H1 (cell line): ENCODE measurements at regions not wholly inside any gene's neighbourhood (a gene's known extent, or its start where the extent isn't known, plus 50 kb on each side); places are given as distances from the start of the nearest gene placed in this dataset.

Experiments used
- CTCF ChIA-PET: fragments of 300-600 bp; sonication (Branson Sonifier 250); formaldehyde crosslinking; loops from one replicate; lab custom pipeline; 2021; ENCODE audit not compliant: partially characterized antibody; lab: Charles Lee
- POLR2A ChIA-PET: fragments of 300-600 bp; sonication (Branson Sonifier 250); formaldehyde crosslinking; loops from one replicate; lab custom pipeline; 2021; ENCODE audit warnings: inconsistent platforms; ENCODE audit not compliant: partially characterized antibody; lab: Charles Lee
- DNase-seq, 2 experiments: peaks; one replicate each; pipeline versions ENCODE4 v3.0.0 to v3.0.0-alpha.2; 2010 to 2022; ENCODE audit warnings: low spot score in 2 of 2, low read depth in 1 of 2, mixed read lengths in 1 of 2
- FAIRE-seq: peaks from 2 replicates; lab custom pipeline; 2011; peaks lifted over from hg19 to GRCh38; lab: Jason Lieb, UNC
- H2AFZ ChIP-seq: 2 replicates; pipeline ENCODE4 v1.8.1; 2012; ENCODE audit warnings: low read length, inconsistent platforms
- H2AK5ac ChIP-seq: 2 replicates; pipeline ENCODE4 v1.6.1; 2013; ENCODE audit warnings: low read depth, low read length
- H2BK120ac ChIP-seq: replicated peaks from 2 replicates; pipeline ENCODE3; 2013; ENCODE audit warnings: low read depth, low read length, inconsistent platforms
- H2BK12ac ChIP-seq: 2 replicates; pipeline ENCODE4 v1.6.1; 2013; ENCODE audit warnings: low read depth, low read length
- H2BK15ac ChIP-seq: 2 replicates; pipeline ENCODE4 v1.6.1; 2013; ENCODE audit warnings: low read length
- H2BK20ac ChIP-seq: 2 replicates; pipeline ENCODE4 v1.6.1; 2013; ENCODE audit warnings: low read length
- H2BK5ac ChIP-seq: 2 replicates; pipeline ENCODE4 v1.6.1; 2013; ENCODE audit warnings: low read depth, low read length
- H3K14ac ChIP-seq: 2 replicates; pipeline ENCODE4 v1.6.1; 2013; ENCODE audit warnings: inconsistent platforms; ENCODE audit not compliant: insufficient read length
- H3K18ac ChIP-seq: 2 replicates; pipeline ENCODE4 v1.6.1; 2013; ENCODE audit warnings: low read length; ENCODE audit errors: extremely low read depth
- H3K23ac ChIP-seq: 2 replicates; pipeline ENCODE4 v1.6.1; 2013; ENCODE audit warnings: inconsistent platforms; ENCODE audit not compliant: insufficient read length
- H3K23me2 ChIP-seq: 2 replicates; pipeline ENCODE4 v1.6.1; 2013; ENCODE audit warnings: low read depth, low read length
- H3K27ac ChIP-seq: 2 replicates; pipeline ENCODE4 v1.6.1; 2011; ENCODE audit warnings: low read depth, low read length, inconsistent platforms
- H3K27me3 ChIP-seq, 4 experiments: replicated peaks in 1 of 4; 1 replicate in 1 of 4; 2 replicates in 3 of 4; pipeline versions ENCODE4 v1.6.1 to v1.8.1; 2011 to 2013; ENCODE audit warnings: low read length in 3 of 4, mild to moderate bottlenecking in 3 of 4, inconsistent platforms in 2 of 4, mixed read lengths in 2 of 4, moderate library complexity in 1 of 4; ENCODE audit not compliant: control insufficient read depth in 3 of 4, insufficient read depth in 3 of 4; ENCODE audit errors: extremely low read depth in 1 of 4
- H3K36me3 ChIP-seq, 4 experiments: 2 replicates each; pipeline versions ENCODE4 v1.6.1 to v1.8.1; 2011 to 2013; ENCODE audit warnings: mild to moderate bottlenecking in 4 of 4, low read length in 3 of 4, moderate library complexity in 2 of 4, control low read depth in 1 of 4, inconsistent platforms in 1 of 4; ENCODE audit not compliant: insufficient read depth in 4 of 4, control insufficient read depth in 2 of 4
- H3K4ac ChIP-seq: replicated peaks from 2 replicates; pipeline ENCODE3; 2013; ENCODE audit warnings: low read length, low read depth, mixed read lengths, inconsistent platforms; ENCODE audit not compliant: insufficient read length
- H3K4me1 ChIP-seq, 4 experiments: replicated peaks in 1 of 4; 1 replicate in 1 of 4; 2 replicates in 3 of 4; pipeline versions ENCODE4 v1.6.1 to v1.8.1; 2011 to 2013; ENCODE audit warnings: low read length in 3 of 4, inconsistent platforms in 2 of 4, mixed read lengths in 1 of 4; ENCODE audit not compliant: insufficient read depth in 4 of 4, control insufficient read depth in 3 of 4
- H3K4me2 ChIP-seq, 2 experiments: 2 replicates each; pipeline versions ENCODE4 v1.6.1 to v1.8.1; 2011 to 2013; ENCODE audit warnings: low read depth in 2 of 2, low read length in 2 of 2, control low read depth in 1 of 2, inconsistent platforms in 1 of 2, mild to moderate bottlenecking in 1 of 2; ENCODE audit not compliant: insufficient read depth in 1 of 2
- H3K4me3 ChIP-seq, 4 experiments: fragments of 200-600, 300-600 bp in 1 of 4; sonication (generic), shearing (Covaris generic), sonication (Bioruptor Twin) in 1 of 4; 2 replicates each; pipeline versions ENCODE4 v1.5.1 to v1.8.1; 2011 to 2016; ENCODE audit warnings: low read length in 4 of 4, low read depth in 3 of 4, control low read depth in 2 of 4, inconsistent platforms in 2 of 4, mild to moderate bottlenecking in 2 of 4, mixed read lengths in 1 of 4, moderate library complexity in 1 of 4; ENCODE audit not compliant: insufficient read depth in 2 of 4; ENCODE audit errors: extremely low read depth in 1 of 4
- H3K56ac ChIP-seq: replicated peaks from 2 replicates; pipeline ENCODE3; 2013; ENCODE audit warnings: low read depth, mild to moderate bottlenecking, mixed read lengths, low read length, inconsistent platforms; ENCODE audit not compliant: insufficient read length
- H3K79me1 ChIP-seq: 2 replicates; pipeline ENCODE4 v1.6.1; 2013; ENCODE audit warnings: low read depth, low read length, control low read depth
- H3K79me2 ChIP-seq, 2 experiments: 2 replicates each; pipeline versions ENCODE4 v1.6.1 to v1.8.1; 2012 to 2013; ENCODE audit warnings: low read length in 2 of 2, mild to moderate bottlenecking in 2 of 2, inconsistent platforms in 1 of 2; ENCODE audit not compliant: insufficient read depth in 2 of 2, control insufficient read depth in 1 of 2
- H3K9ac ChIP-seq, 4 experiments: replicated peaks in 1 of 4; 1 replicate in 1 of 4; 2 replicates in 3 of 4; pipeline versions ENCODE4 v1.6.1 to v1.8.1; 2011 to 2013; ENCODE audit warnings: low read depth in 3 of 4, low read length in 3 of 4, control low read depth in 2 of 4, mild to moderate bottlenecking in 2 of 4, moderate library complexity in 2 of 4, inconsistent platforms in 1 of 4; ENCODE audit errors: extremely low read depth in 1 of 4
- H3K9me3 ChIP-seq, 2 experiments: 2 replicates each; pipeline versions ENCODE4 v1.6.1 to v1.8.1; 2012 to 2013; ENCODE audit warnings: mild to moderate bottlenecking in 2 of 2, moderate library complexity in 2 of 2, control low read depth in 1 of 2, inconsistent platforms in 1 of 2, low read depth in 1 of 2, low read length in 1 of 2, mixed read lengths in 1 of 2; ENCODE audit not compliant: insufficient read depth in 2 of 2
- H4K20me1 ChIP-seq, 2 experiments: replicated peaks in 1 of 2; 2 replicates each; pipeline versions ENCODE3 to v1.8.1; 2011 to 2013; ENCODE audit warnings: inconsistent platforms in 2 of 2, low read length in 2 of 2, mild to moderate bottlenecking in 1 of 2; ENCODE audit not compliant: insufficient read depth in 2 of 2, control insufficient read depth in 1 of 2
- H4K5ac ChIP-seq: 2 replicates; pipeline ENCODE4 v1.6.1; 2013; ENCODE audit warnings: low read length, low read depth, mixed read lengths, inconsistent platforms; ENCODE audit not compliant: insufficient read length
- H4K8ac ChIP-seq: 2 replicates; pipeline ENCODE4 v1.8.0; 2013; ENCODE audit warnings: mild to moderate bottlenecking, moderate library complexity, low read length, inconsistent platforms; ENCODE audit not compliant: insufficient read depth; ENCODE audit errors: extremely low read depth
- H4K91ac ChIP-seq: replicated peaks from 2 replicates; pipeline ENCODE3; 2013; ENCODE audit warnings: low read length, mixed read lengths, inconsistent platforms; ENCODE audit not compliant: insufficient read length
- ATF3 ChIP-seq: IDR thresholded peaks from 2 replicates; pipeline ENCODE4 v1.6.1; 2011; ENCODE audit warnings: low read depth, mild to moderate bottlenecking, low read length; ENCODE audit not compliant: insufficient read depth
- CEBPB ChIP-seq: IDR thresholded peaks from 2 replicates; pipeline ENCODE4 v1.6.1; 2012; ENCODE audit warnings: low read depth, low read length
- CHD1 ChIP-seq: IDR thresholded peaks from 2 replicates; pipeline ENCODE4 v1.6.1; 2012; ENCODE audit warnings: low read depth, low read length, improper control_type of control experiment
- EGR1 ChIP-seq: IDR thresholded peaks from 2 replicates; pipeline ENCODE4 v1.6.1; 2011; ENCODE audit warnings: low read depth, low read length, borderline replicate concordance
- GABPA ChIP-seq: IDR thresholded peaks from 2 replicates; pipeline ENCODE4 v1.6.1; 2011; ENCODE audit warnings: mild to moderate bottlenecking, low read length, moderate library complexity, borderline replicate concordance; ENCODE audit not compliant: insufficient read depth
- HDAC2 ChIP-seq, 2 experiments: fragments of 300-600 bp in 1 of 2; sonication (generic) in 1 of 2; IDR thresholded peaks; 2 replicates each; pipeline ENCODE4 v1.6.1; 2011 to 2012; ENCODE audit warnings: low read depth in 2 of 2, low read length in 2 of 2, mild to moderate bottlenecking in 2 of 2, moderate library complexity in 2 of 2, borderline replicate concordance in 1 of 2, inconsistent platforms in 1 of 2
- PHF8 ChIP-seq: fragments of 200-600 bp; sonication (generic); conservative IDR thresholded peaks from 2 replicates; pipeline ENCODE4 v1.7.1; 2012; ENCODE audit warnings: low read depth, mild to moderate bottlenecking, inconsistent platforms, low read length, moderate library complexity
- SRF ChIP-seq: IDR thresholded peaks from 2 replicates; pipeline ENCODE4 v1.6.1; 2011; ENCODE audit warnings: mild to moderate bottlenecking, low read depth, low read length, moderate library complexity
- WGBS, 2 experiments: shearing (Covaris generic) in 1 of 2; methylation state at CpG; one replicate each; pipeline versions ENCODE4 v1.1.6 to v1.1.7; 2013 to 2015; ENCODE audit warnings: low lambda C conversion rate in 2 of 2, mixed read lengths in 2 of 2, inconsistent platforms in 1 of 2, low coverage in 1 of 2, missing lambda C conversion rate in 1 of 2; ENCODE audit not compliant: insufficient replicate concordance in 2 of 2, insufficient coverage in 1 of 2, insufficient read length in 1 of 2; ENCODE audit errors: extremely low coverage in 1 of 2, missing lambda C conversion rate in 1 of 2; 5-methylcytosine and 5-hydroxymethylcytosine counted together

- Histone ChIP-seq H2BK5ac (no peak overlapping the region), H3K27ac (no peak overlapping the region), H3K9ac (no peak overlapping the region), H4K20me1 (no peaks in the 10 kb centered on the region), H2BK120ac (no peak overlapping the region), H3K14ac (no peak overlapping the region), H3K4me2 (no peak overlapping the region), H2AK5ac (no peak overlapping the region), H3K4ac (no peak overlapping the region), H3K4me3 (no peak overlapping the region), H3K9me3 (peaks cover 39 to 76% of the 10 kb centered on the region in 2 experiments), H4K5ac (no peak overlapping the region), H3K56ac (no peak overlapping the region), H2BK15ac (no peak overlapping the region), H4K8ac (no peak overlapping the region), H3K23ac (no peak overlapping the region), H2BK12ac (no peak overlapping the region), H3K27me3 (no peaks in the 10 kb centered on the region), H3K18ac (no peak overlapping the region), H3K79me2 (no peaks in the 10 kb centered on the region), H3K79me1 (no peaks in the 10 kb centered on the region), H2AFZ (no peak overlapping the region), H3K4me1 (no peaks in the 10 kb centered on the region), H4K91ac (no peak overlapping the region), H3K36me3 (peaks cover 0 to 8% (median 0%) of the 10 kb centered on the region in 4 experiments; a peak in 1 of 8 replicates), H3K23me2 (no peaks in the 10 kb centered on the region), H2BK20ac (no peak overlapping the region)
- FAIRE-seq, result no peak
- 80% methylated on average over 12 of the region's 12 CpGs; no CpG with 5 or more reads in 1 of the 2 experiments for WGBS, 2 experiments
- CTCF ChIA-PET, result no interaction called here
- DNase-seq, result no peak
- POLR2A ChIA-PET, result no interaction called here
- TF ChIP-seq ATF3 (no peak), CHD1 (no peak), SRF (no peak), PHF8 (no peak), CEBPB (no peak), HDAC2 (IDR thresholded peaks at IDR 0.05; ENCODE audit: borderline replicate concordance in 1 of 2, low read depth in 2 of 2, low read length in 2 of 2) (no peak), GABPA (no peak), EGR1 (no peak)
These were observed 1959.2 kb upstream of the DEFB115 start for GRCh38 chr20:29298271-29298590.
